Peyer's patch (tissue), 4 donors: ENCODE measurements at regions not wholly inside any gene's neighbourhood (a gene's known extent, or its start where the extent isn't known, plus 50 kb on each side); places are given as distances from the start of the nearest gene placed in this dataset.

Experiments
- DNase-seq, 3 donors: peaks; one replicate each; pipeline ENCODE4 v3.0.0-alpha.2; 2017 to 2019
- H3K27ac ChIP-seq, 4 donors: fragments of 200-600 bp; sonication (generic); one replicate each; pipeline ENCODE4 v1.5.1; 2016 to 2019
- H3K27me3 ChIP-seq, 2 donors: fragments of 200-600 bp; sonication (generic); one replicate each; pipeline ENCODE4 v1.5.1; 2019
- H3K36me3 ChIP-seq, 3 donors: fragments of 200-600 bp; sonication (generic); one replicate each; pipeline ENCODE4 v1.5.1; 2016 to 2019
- H3K4me1 ChIP-seq, 4 donors: fragments of 200-600 bp; sonication (generic); one replicate each; pipeline ENCODE4 v1.5.1; 2016 to 2019
- H3K4me3 ChIP-seq, 4 donors: fragments of 200-600 bp; sonication (generic); 1 replicate in 3 of 4; 2 replicates in 1 of 4; pipeline ENCODE4 v1.5.1; 2016 to 2019; ENCODE audit warnings: mild to moderate bottlenecking in 1 of 4
- H3K9me3 ChIP-seq, 4 donors: fragments of 200-600 bp; sonication (generic); one replicate each; pipeline ENCODE4 v1.5.1; 2016 to 2019; ENCODE audit warnings: mild to moderate bottlenecking in 1 of 4
- CTCF ChIP-seq, 6 experiments: fragments of 450-650 bp in 4 of 6; fragments of 200-600 bp in 2 of 6; sonication (generic) in 1 of 6; IDR thresholded peaks; one replicate each; pipeline ENCODE4 v1.5.1; 2017 to 2019; ENCODE audit warnings: antibody characterized with exemption in 6 of 6, mild to moderate bottlenecking in 3 of 6, moderate library complexity in 1 of 6
- POLR2A ChIP-seq, 2 donors: fragments of 450-650 bp; IDR thresholded peaks; one replicate each; pipeline ENCODE4 v1.5.1; 2017; ENCODE audit warnings: antibody characterized with exemption in 2 of 2, mild to moderate bottlenecking in 2 of 2, moderate library complexity in 2 of 2

GRCh38 chr9:119577881-119578280 is 208.6 kb upstream of the BRINP1 start:
- Histone ChIP-seq H3K4me1 (no peaks in the 10 kb centered on the region), H3K9me3 (no peaks in the 10 kb centered on the region), H3K36me3 (no peaks in the 10 kb centered on the region), H3K27me3 (no peaks in the 10 kb centered on the region), H3K27ac (no peak overlapping the region), H3K4me3 (no peak overlapping the region)
- DNase-seq = no peak
- no peak for TF ChIP-seq POLR2A (IDR thresholded peaks at IDR 0.05)
- TF ChIP-seq CTCF (IDR thresholded peaks at IDR 0.05) = no peak

- Histone ChIP-seq H3K27me3 (no peaks in the 10 kb centered on the region), H3K4me1 (peaks cover 0 to 6% (median 0%) of the 10 kb centered on the region in 4 donors), H3K4me3 (no peak overlapping the region), H3K27ac (no peak overlapping the region), H3K36me3 (no peaks in the 10 kb centered on the region), H3K9me3 (no peaks in the 10 kb centered on the region)
- TF ChIP-seq CTCF (IDR thresholded peaks at IDR 0.05) (no peak), POLR2A (IDR thresholded peaks at IDR 0.05) (no peak)
- no peak for DNase-seq
These were observed 190.8 kb upstream of the BRINP1 start for GRCh38 chr9:119559986-119560385.

DNA sequence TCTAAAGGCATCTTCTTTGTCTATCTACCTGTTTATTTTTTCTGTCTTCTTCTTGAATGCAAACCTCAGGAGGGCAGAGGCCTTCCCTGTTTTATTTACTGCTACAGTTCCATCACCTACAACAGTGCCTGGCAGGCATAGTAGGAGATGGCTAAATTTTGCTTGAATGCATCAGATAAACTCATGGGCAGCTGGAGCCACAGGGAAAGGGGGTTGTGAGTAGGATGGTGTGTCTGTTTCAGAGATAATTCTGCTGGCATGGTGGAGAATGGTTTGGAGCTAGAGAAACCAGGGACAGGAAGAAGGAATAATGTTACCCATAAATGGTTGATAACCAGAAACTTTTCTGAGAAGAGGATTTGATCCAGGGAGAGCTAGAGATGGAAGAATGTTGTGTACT is 189.8 kb upstream of the BRINP1 start:
- TF ChIP-seq CTCF (IDR thresholded peaks at IDR 0.05) (no peak), POLR2A (IDR thresholded peaks at IDR 0.05) (no peak)
- H3K27me3 ChIP-seq = no peaks in the 10 kb centered on the region
- DNase-seq = no peak
- H3K4me3 ChIP-seq = no peak overlapping the region
- no peaks in the 10 kb centered on the region for H3K36me3 ChIP-seq
- H3K27ac ChIP-seq = no peak overlapping the region
- no peaks in the 10 kb centered on the region for H3K9me3 ChIP-seq
- peaks cover 0 to 6% (median 0%) of the 10 kb centered on the region in 4 donors for H3K4me1 ChIP-seq

- Histone ChIP-seq H3K27me3 (no peaks in the 10 kb centered on the region), H3K36me3 (no peaks in the 10 kb centered on the region), H3K9me3 (no peaks in the 10 kb centered on the region), H3K4me1 (peaks cover 0 to 6% (median 0%) of the 10 kb centered on the region in 4 donors), H3K27ac (no peak overlapping the region), H3K4me3 (peak overlapping the region in 2 of 4 donors; percentile 21 to 37)
- TF ChIP-seq CTCF (IDR thresholded peaks at IDR 0.05) = peak in 5 of 6 experiments; percentile 21 to 84 (median 76)
- no peak for TF ChIP-seq POLR2A (IDR thresholded peaks at IDR 0.05)
- peak; percentile 24 to 85 (median 84) for DNase-seq
These were observed 187.1 kb upstream of the BRINP1 start for GRCh38 chr9:119556129-119556875.

- H3K9me3 ChIP-seq = no peaks in the 10 kb centered on the region
- H3K36me3 ChIP-seq = no peaks in the 10 kb centered on the region
- no peaks in the 10 kb centered on the region for H3K4me1 ChIP-seq
- no peak overlapping the region for H3K27ac ChIP-seq
- no peak for DNase-seq
- TF ChIP-seq POLR2A (IDR thresholded peaks at IDR 0.05) (no peak), CTCF (IDR thresholded peaks at IDR 0.05) (no peak)
- no peak overlapping the region for H3K4me3 ChIP-seq
- no peaks in the 10 kb centered on the region for H3K27me3 ChIP-seq
These were observed 175.3 kb upstream of the BRINP1 start for GRCh38 chr9:119544492-119544891.
